ENCODE measurements at regions not wholly inside any gene's neighbourhood (a gene's known extent, or its start where the extent isn't known, plus 50 kb on each side); places are given as distances from the start of the nearest gene placed in this dataset.

GRCh38 chr13:107374038-107374437 lies 806.1 kb upstream of the ARGLU1 start:
- Histone ChIP-seq H3K4me3 (no peak overlapping the region), H3K36me3 (ENCODE audit: insufficient read depth, low read length) (no peaks in the 10 kb centered on the region), H3K27ac (no peak overlapping the region), H3K9me3 (ENCODE audit: low read depth, low read length) (no peaks in the 10 kb centered on the region), H3K9ac (ENCODE audit: insufficient read length) (no peak overlapping the region)
- no peak for DNase-seq (ENCODE audit: low read depth, low spot score)
- no peak for TF ChIP-seq FOXP2 (optimal IDR thresholded peaks at IDR 0.05; ENCODE audit: control extremely low read depth, extremely low read length, insufficient read depth)
- no peak for TF ChIP-seq POLR2AphosphoS5 (IDR thresholded peaks at IDR 0.05; ENCODE audit: borderline replicate concordance, low read depth, low read length)
- TF ChIP-seq EZH2 (IDR thresholded peaks at IDR 0.05) = no peak

DNA sequence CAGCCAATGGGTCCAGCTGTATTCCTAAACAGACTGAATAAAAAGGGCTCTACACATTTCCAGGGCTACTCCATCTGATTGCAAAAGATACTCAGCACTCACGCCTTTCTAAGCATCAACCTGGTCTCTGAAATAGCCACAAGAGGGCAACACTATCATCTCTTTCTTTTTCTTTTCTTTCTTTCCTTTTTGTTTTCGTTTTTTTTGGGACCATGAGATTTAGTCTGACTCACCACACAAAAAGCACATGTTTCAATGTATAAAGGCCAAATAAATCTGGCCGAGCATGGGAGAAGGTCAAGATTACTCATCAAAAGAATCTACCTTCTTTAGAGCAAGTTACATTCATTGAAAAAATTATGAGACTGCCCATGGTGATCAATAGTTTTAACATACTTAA lies 805.6 kb upstream of the ARGLU1 start:
- Histone ChIP-seq H3K4me3 (no peak overlapping the region), H3K36me3 (ENCODE audit: insufficient read depth, low read length) (no peaks in the 10 kb centered on the region), H3K9me3 (ENCODE audit: low read depth, low read length) (no peaks in the 10 kb centered on the region), H3K9ac (ENCODE audit: insufficient read length) (no peak overlapping the region), H3K27ac (no peak overlapping the region)
- TF ChIP-seq EZH2 (IDR thresholded peaks at IDR 0.05) (no peak), FOXP2 (optimal IDR thresholded peaks at IDR 0.05; ENCODE audit: control extremely low read depth, extremely low read length, insufficient read depth) (no peak), POLR2AphosphoS5 (IDR thresholded peaks at IDR 0.05; ENCODE audit: borderline replicate concordance, low read depth, low read length) (no peak)
- DNase-seq (ENCODE audit: low read depth, low spot score) = no peak

- no peak overlapping the region for H3K4me3 ChIP-seq
- no peak overlapping the region for H3K9ac ChIP-seq (ENCODE audit: insufficient read length)
- H3K27ac ChIP-seq = no peak overlapping the region
- H3K9me3 ChIP-seq (ENCODE audit: low read depth, low read length) = no peaks in the 10 kb centered on the region
- DNase-seq (ENCODE audit: low read depth, low spot score) = no peak
- no peaks in the 10 kb centered on the region for H3K36me3 ChIP-seq (ENCODE audit: insufficient read depth, low read length)
- TF ChIP-seq EZH2 (IDR thresholded peaks at IDR 0.05) (no peak), FOXP2 (optimal IDR thresholded peaks at IDR 0.05; ENCODE audit: control extremely low read depth, extremely low read length, insufficient read depth) (no peak), POLR2AphosphoS5 (IDR thresholded peaks at IDR 0.05; ENCODE audit: borderline replicate concordance, low read depth, low read length) (no peak)
Observed at GRCh38 chr13:107370015-107370785, 802.3 kb upstream of the ARGLU1 start.

GRCh38 chr13:107367258-107367657 lies 799.3 kb upstream of the ARGLU1 start:
- no peak overlapping the region for H3K27ac ChIP-seq
- no peak overlapping the region for H3K4me3 ChIP-seq
- H3K36me3 ChIP-seq (ENCODE audit: insufficient read depth, low read length) = no peaks in the 10 kb centered on the region
- no peak overlapping the region for H3K9ac ChIP-seq (ENCODE audit: insufficient read length)
- TF ChIP-seq FOXP2 (optimal IDR thresholded peaks at IDR 0.05; ENCODE audit: control extremely low read depth, extremely low read length, insufficient read depth) (no peak), POLR2AphosphoS5 (IDR thresholded peaks at IDR 0.05; ENCODE audit: borderline replicate concordance, low read depth, low read length) (no peak), EZH2 (IDR thresholded peaks at IDR 0.05) (no peak)
- H3K9me3 ChIP-seq (ENCODE audit: low read depth, low read length) = no peaks in the 10 kb centered on the region
- no peak for DNase-seq (ENCODE audit: low read depth, low spot score)

DNA sequence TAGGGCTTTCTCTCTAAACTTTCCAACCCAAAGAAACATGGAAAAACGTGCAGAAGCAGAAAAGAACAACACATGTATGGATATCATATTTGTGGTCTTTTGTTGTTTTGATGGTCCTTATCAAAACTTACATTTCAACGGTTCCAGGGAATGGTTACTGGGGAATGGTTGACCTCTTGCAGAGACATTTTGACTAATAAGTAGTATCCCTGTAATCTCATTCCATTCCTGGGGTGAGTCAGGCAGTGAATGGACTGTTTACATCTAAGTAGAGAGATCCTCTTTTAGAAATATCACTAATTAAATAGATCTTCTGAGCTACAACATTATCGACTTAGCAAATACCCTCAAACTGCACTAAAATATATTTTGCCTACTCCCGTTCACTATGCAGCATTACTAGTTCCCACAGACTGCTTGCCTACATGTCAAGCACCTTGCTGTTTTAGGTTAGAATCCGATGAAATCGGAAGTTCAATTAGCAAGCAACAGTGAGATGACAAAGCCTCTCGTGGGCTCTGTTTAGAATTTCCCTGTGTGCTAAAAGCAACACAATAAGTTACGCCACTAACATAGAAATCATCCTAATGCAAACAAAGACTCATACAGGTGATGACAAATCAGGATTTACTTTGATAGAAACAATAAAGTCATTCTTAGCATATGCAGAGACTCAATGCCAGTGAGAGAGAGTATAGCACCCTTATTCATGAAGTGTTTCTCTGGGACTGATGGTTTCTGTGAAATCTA lies 797.7 kb upstream of the ARGLU1 start:
- Histone ChIP-seq H3K9me3 (ENCODE audit: low read depth, low read length) (no peaks in the 10 kb centered on the region), H3K27ac (no peak overlapping the region), H3K36me3 (ENCODE audit: insufficient read depth, low read length) (no peaks in the 10 kb centered on the region), H3K4me3 (no peak overlapping the region), H3K9ac (ENCODE audit: insufficient read length) (no peak overlapping the region)
- TF ChIP-seq POLR2AphosphoS5 (IDR thresholded peaks at IDR 0.05; ENCODE audit: borderline replicate concordance, low read depth, low read length) (no peak), EZH2 (IDR thresholded peaks at IDR 0.05) (no peak), FOXP2 (optimal IDR thresholded peaks at IDR 0.05; ENCODE audit: control extremely low read depth, extremely low read length, insufficient read depth) (no peak)
- no peak for DNase-seq (ENCODE audit: low read depth, low spot score)

- TF ChIP-seq FOXP2 (optimal IDR thresholded peaks at IDR 0.05; ENCODE audit: control extremely low read depth, extremely low read length, insufficient read depth) = no peak
- no peak for TF ChIP-seq EZH2 (IDR thresholded peaks at IDR 0.05)
- no peak for TF ChIP-seq POLR2AphosphoS5 (IDR thresholded peaks at IDR 0.05; ENCODE audit: borderline replicate concordance, low read depth, low read length)
- Histone ChIP-seq H3K27ac (no peak overlapping the region), H3K9ac (ENCODE audit: insufficient read length) (no peak overlapping the region), H3K9me3 (ENCODE audit: low read depth, low read length) (no peaks in the 10 kb centered on the region), H3K36me3 (ENCODE audit: insufficient read depth, low read length) (no peaks in the 10 kb centered on the region), H3K4me3 (no peak overlapping the region)
- DNase-seq (ENCODE audit: low read depth, low spot score) = no peak
Observed at GRCh38 chr13:107364658-107365057, 796.7 kb upstream of the ARGLU1 start.

- Histone ChIP-seq H3K9me3 (ENCODE audit: low read depth, low read length) (no peaks in the 10 kb centered on the region), H3K27ac (no peak overlapping the region), H3K4me3 (no peak overlapping the region), H3K9ac (ENCODE audit: insufficient read length) (no peak overlapping the region), H3K36me3 (ENCODE audit: insufficient read depth, low read length) (no peaks in the 10 kb centered on the region)
- TF ChIP-seq FOXP2 (optimal IDR thresholded peaks at IDR 0.05; ENCODE audit: control extremely low read depth, extremely low read length, insufficient read depth) (no peak), POLR2AphosphoS5 (IDR thresholded peaks at IDR 0.05; ENCODE audit: borderline replicate concordance, low read depth, low read length) (no peak), EZH2 (IDR thresholded peaks at IDR 0.05) (no peak)
- no peak for DNase-seq (ENCODE audit: low read depth, low spot score)
Observed at GRCh38 chr13:107361666-107362065, 793.7 kb upstream of the ARGLU1 start.

- Histone ChIP-seq H3K9ac (ENCODE audit: insufficient read length) (no peak overlapping the region), H3K27ac (no peak overlapping the region), H3K36me3 (ENCODE audit: insufficient read depth, low read length) (no peaks in the 10 kb centered on the region), H3K4me3 (no peak overlapping the region), H3K9me3 (ENCODE audit: low read depth, low read length) (no peaks in the 10 kb centered on the region)
- TF ChIP-seq FOXP2 (optimal IDR thresholded peaks at IDR 0.05; ENCODE audit: control extremely low read depth, extremely low read length, insufficient read depth) (no peak), POLR2AphosphoS5 (IDR thresholded peaks at IDR 0.05; ENCODE audit: borderline replicate concordance, low read depth, low read length) (no peak), EZH2 (IDR thresholded peaks at IDR 0.05) (no peak)
- DNase-seq (ENCODE audit: low read depth, low spot score) = no peak
Observed at GRCh38 chr13:107360010-107360409, 792.1 kb upstream of the ARGLU1 start.

Data from SK-N-MC (cell line).